Endothelial cell of umbilical vein (primary cell): ENCODE measurements at regions not wholly inside any gene's neighbourhood (a gene's known extent, or its start where the extent isn't known, plus 50 kb on each side); places are given as distances from the start of the nearest gene placed in this dataset.

Experiments
- CTCF ChIP-seq, 2 donors: IDR thresholded peaks; 1 replicate in 1 of 2; 2 replicates in 1 of 2; pipeline ENCODE4 v1.5.1; 2011; ENCODE audit warnings: low read length in 2 of 2, mild to moderate bottlenecking in 2 of 2, moderate library complexity in 2 of 2, control low read depth in 1 of 2, inconsistent platforms in 1 of 2, low read depth in 1 of 2; ENCODE audit not compliant: insufficient read depth in 1 of 2; ENCODE audit errors: extremely low read depth in 1 of 2
- EZH2 ChIP-seq: IDR thresholded peaks from 2 replicates; pipeline ENCODE4 v1.6.1; 2012; ENCODE audit warnings: borderline replicate concordance, low read depth, mild to moderate bottlenecking, moderate library complexity, low read length, inconsistent platforms; ENCODE audit not compliant: severe bottlenecking
- JUN ChIP-seq: IDR thresholded peaks from 2 replicates; pipeline ENCODE4 v1.6.1; 2011; ENCODE audit warnings: borderline replicate concordance, low read depth; ENCODE audit not compliant: insufficient read length, insufficient read depth
- MAX ChIP-seq: IDR thresholded peaks from 2 replicates; pipeline ENCODE4 v1.6.1; 2011; ENCODE audit not compliant: insufficient read depth, insufficient read length
- MYC ChIP-seq: IDR thresholded peaks from one replicate; pipeline ENCODE4 v1.6.1; 2011; ENCODE audit warnings: mild to moderate bottlenecking, low read depth, low read length
- POLR2A ChIP-seq: IDR thresholded peaks from 2 replicates; pipeline ENCODE4 v1.6.1; 2012; ENCODE audit warnings: low read depth, mild to moderate bottlenecking, control low read depth, low read length
- POLR2AphosphoS5 ChIP-seq: IDR thresholded peaks from 2 replicates; pipeline ENCODE4 v1.6.1; 2012; ENCODE audit warnings: low read depth, mild to moderate bottlenecking, control low read depth, low read length, moderate library complexity; ENCODE audit not compliant: insufficient read depth

- no peak for TF ChIP-seq CTCF (IDR thresholded peaks at IDR 0.05; ENCODE audit: extremely low read depth in 1 of 2, insufficient read depth in 1 of 2, low read depth in 1 of 2, low read length in 2 of 2)
- TF ChIP-seq POLR2A, result no peak
- no peak for TF ChIP-seq JUN
- TF ChIP-seq MYC, result no peak
- no peak for TF ChIP-seq POLR2AphosphoS5
- no peak for TF ChIP-seq EZH2
- TF ChIP-seq MAX, result no peak
Observed at GRCh38 chr2:3040066-3040428, 337.6 kb downstream of the EIPR1 start.
